DOHH2 (cell line): ENCODE measurements at regions not wholly inside any gene's neighbourhood (a gene's known extent, or its start where the extent isn't known, plus 50 kb on each side); places are given as distances from the start of the nearest gene placed in this dataset.

Experiments
- H3F3A ChIP-seq: fragments of 200-600 bp; sonication (generic), shearing (Covaris generic); 2 replicates; pipeline ENCODE4 v1.6.0; 2016; ENCODE audit warnings: antibody characterized with exemption, mild to moderate bottlenecking; ENCODE audit not compliant: control insufficient read depth, insufficient read depth
- H3K27ac ChIP-seq: fragments of 200-600 bp; sonication (generic); 2 replicates; pipeline ENCODE4 v1.5.1; 2014; ENCODE audit warnings: low read depth, mild to moderate bottlenecking, low read length, moderate library complexity
- H3K27me3 ChIP-seq: fragments of 200-600 bp; sonication (generic); 2 replicates; pipeline ENCODE4 v1.6.1; 2014; ENCODE audit warnings: mild to moderate bottlenecking, low read length, mixed read lengths; ENCODE audit not compliant: control insufficient read depth
- H3K36me3 ChIP-seq: fragments of 200-600 bp; sonication (generic); 2 replicates; pipeline ENCODE4 v1.6.1; 2014; ENCODE audit warnings: mild to moderate bottlenecking, low read length, moderate library complexity, mixed read lengths; ENCODE audit not compliant: control insufficient read depth
- H3K4me1 ChIP-seq: fragments of 200-600 bp; sonication (generic); 2 replicates; pipeline ENCODE4 v1.6.1; 2014; ENCODE audit warnings: mild to moderate bottlenecking, low read length, mixed read lengths; ENCODE audit not compliant: control insufficient read depth
- H3K4me2 ChIP-seq: fragments of 200-600 bp; sonication (generic); 2 replicates; pipeline ENCODE4 v1.6.0; 2014; ENCODE audit warnings: mild to moderate bottlenecking, low read length, moderate library complexity
- H3K4me3 ChIP-seq: fragments of 200-600 bp; sonication (generic); 2 replicates; pipeline ENCODE4 v1.5.1; 2014; ENCODE audit warnings: mild to moderate bottlenecking, low read length, mixed read lengths
- H3K79me2 ChIP-seq: fragments of 200-600 bp; sonication (generic); 2 replicates; pipeline ENCODE4 v1.6.1; 2014; ENCODE audit warnings: mild to moderate bottlenecking, low read length, mixed read lengths; ENCODE audit not compliant: control insufficient read depth
- H3K9me2 ChIP-seq: fragments of 200-600 bp; sonication (generic); replicated peaks from 2 replicates; pipeline ENCODE4 v1.6.1; 2014; ENCODE audit warnings: mild to moderate bottlenecking, low read length, mixed read lengths; ENCODE audit not compliant: control insufficient read depth
- H3K9me3 ChIP-seq: fragments of 200-600 bp; sonication (generic); 2 replicates; pipeline ENCODE4 v1.6.1; 2014; ENCODE audit warnings: antibody characterized with exemption, low read length, mixed read lengths; ENCODE audit not compliant: control insufficient read depth, insufficient read depth
- H4K20me1 ChIP-seq: fragments of 200-600 bp; sonication (generic); 2 replicates; pipeline ENCODE4 v1.6.0; 2014; ENCODE audit warnings: low read depth, mild to moderate bottlenecking, antibody characterized with exemption, low read length, moderate library complexity; ENCODE audit not compliant: control insufficient read depth, insufficient read depth
- EZH2phosphoT487 ChIP-seq: fragments of 200-600 bp; sonication (generic); IDR thresholded peaks from 2 replicates; pipeline ENCODE4 v1.6.1; 2017; ENCODE audit warnings: borderline replicate concordance, mild to moderate bottlenecking, antibody characterized with exemption, low read length, moderate library complexity, mixed read lengths
- TF ChIP-seq, protein P1 (sequence below): fragments of 200-600 bp; sonication (generic); IDR thresholded peaks from one replicate; pipeline ENCODE4 v1.5.1; 2014; ENCODE audit warnings: antibody characterized with exemption, mild to moderate bottlenecking, low read depth, low read length; ENCODE audit not compliant: poor library complexity, severe bottlenecking

DNA sequence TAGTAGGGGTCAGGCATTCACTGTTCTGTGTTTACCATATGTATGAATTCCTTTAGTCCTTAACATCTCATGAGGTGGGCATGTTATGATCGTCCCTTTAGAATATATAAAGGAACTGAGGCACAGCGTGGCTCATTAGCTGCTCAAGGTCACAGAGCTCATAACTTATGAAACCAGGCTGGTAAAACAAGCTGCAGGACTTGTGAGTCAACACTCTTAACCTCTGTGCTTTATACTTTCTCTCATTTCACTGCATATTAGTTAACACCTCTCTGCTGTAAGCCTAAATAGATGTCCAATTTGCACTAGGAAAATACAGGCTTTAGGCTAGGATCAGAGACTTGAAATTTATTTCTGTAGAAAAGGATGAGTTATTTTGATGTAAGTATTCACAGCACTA lies 180.3 kb upstream of the HDAC9 start:
- Histone ChIP-seq H4K20me1 (no peaks in the 10 kb centered on the region), H3K4me1 (no peaks in the 10 kb centered on the region), H3K9me2 (no peaks in the 10 kb centered on the region), H3K36me3 (no peaks in the 10 kb centered on the region), H3K4me2 (no peak overlapping the region), H3K27me3 (peaks cover 4% of the 10 kb centered on the region; the same call in 1 of the 2 replicates), H3K4me3 (no peak overlapping the region), H3K27ac (no peak overlapping the region), H3K9me3 (no peaks in the 10 kb centered on the region), H3F3A (no peaks in the 10 kb centered on the region), H3K79me2 (no peaks in the 10 kb centered on the region)
- TF ChIP-seq, protein P1, sequence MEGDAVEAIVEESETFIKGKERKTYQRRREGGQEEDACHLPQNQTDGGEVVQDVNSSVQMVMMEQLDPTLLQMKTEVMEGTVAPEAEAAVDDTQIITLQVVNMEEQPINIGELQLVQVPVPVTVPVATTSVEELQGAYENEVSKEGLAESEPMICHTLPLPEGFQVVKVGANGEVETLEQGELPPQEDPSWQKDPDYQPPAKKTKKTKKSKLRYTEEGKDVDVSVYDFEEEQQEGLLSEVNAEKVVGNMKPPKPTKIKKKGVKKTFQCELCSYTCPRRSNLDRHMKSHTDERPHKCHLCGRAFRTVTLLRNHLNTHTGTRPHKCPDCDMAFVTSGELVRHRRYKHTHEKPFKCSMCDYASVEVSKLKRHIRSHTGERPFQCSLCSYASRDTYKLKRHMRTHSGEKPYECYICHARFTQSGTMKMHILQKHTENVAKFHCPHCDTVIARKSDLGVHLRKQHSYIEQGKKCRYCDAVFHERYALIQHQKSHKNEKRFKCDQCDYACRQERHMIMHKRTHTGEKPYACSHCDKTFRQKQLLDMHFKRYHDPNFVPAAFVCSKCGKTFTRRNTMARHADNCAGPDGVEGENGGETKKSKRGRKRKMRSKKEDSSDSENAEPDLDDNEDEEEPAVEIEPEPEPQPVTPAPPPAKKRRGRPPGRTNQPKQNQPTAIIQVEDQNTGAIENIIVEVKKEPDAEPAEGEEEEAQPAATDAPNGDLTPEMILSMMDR, result no peak
- no peak for TF ChIP-seq EZH2phosphoT487

- no peaks in the 10 kb centered on the region for H3K9me2 ChIP-seq
- no peak overlapping the region for H3K4me3 ChIP-seq
- H3K4me2 ChIP-seq, result no peak overlapping the region
- H3K27me3 ChIP-seq, result peaks cover 4% of the 10 kb centered on the region; the same call in 1 of the 2 replicates
- no peaks in the 10 kb centered on the region for H3K9me3 ChIP-seq
- no peaks in the 10 kb centered on the region for H3K36me3 ChIP-seq
- H3K27ac ChIP-seq, result no peak overlapping the region
- no peaks in the 10 kb centered on the region for H3K4me1 ChIP-seq
- H4K20me1 ChIP-seq, result no peaks in the 10 kb centered on the region
- no peaks in the 10 kb centered on the region for H3F3A ChIP-seq
- no peaks in the 10 kb centered on the region for H3K79me2 ChIP-seq
- TF ChIP-seq, protein P1, result no peak
- no peak for TF ChIP-seq EZH2phosphoT487
Measured at GRCh38 chr7:18317941-18318340, 177.6 kb upstream of the HDAC9 start.

DNA sequence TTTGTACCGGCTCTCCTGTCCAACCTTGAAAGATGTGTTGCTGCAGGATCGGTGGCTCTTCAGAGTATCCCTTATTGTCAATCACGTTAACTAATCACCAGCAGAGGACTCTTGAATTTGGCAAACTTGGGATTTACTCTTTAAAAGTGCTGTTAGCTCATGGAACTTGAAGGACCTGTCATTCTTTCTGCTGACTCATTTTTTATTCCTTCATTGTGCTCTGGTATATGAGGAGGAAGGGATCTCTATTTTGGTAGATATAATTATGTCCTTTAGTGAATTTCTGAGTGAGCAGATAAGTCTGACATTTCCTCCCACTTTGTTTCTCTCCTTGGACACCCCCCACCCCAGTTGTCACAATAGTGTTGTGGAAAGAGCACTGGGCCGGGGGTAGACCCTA lies 175.1 kb upstream of the HDAC9 start:
- Histone ChIP-seq H3K27ac (no peak overlapping the region), H3K36me3 (no peaks in the 10 kb centered on the region), H3K9me2 (no peaks in the 10 kb centered on the region), H3K9me3 (no peaks in the 10 kb centered on the region), H3K79me2 (no peaks in the 10 kb centered on the region), H3K27me3 (peaks cover 4% of the 10 kb centered on the region; the same call in 1 of the 2 replicates), H3K4me2 (no peak overlapping the region), H4K20me1 (no peaks in the 10 kb centered on the region), H3K4me1 (no peaks in the 10 kb centered on the region), H3F3A (no peaks in the 10 kb centered on the region), H3K4me3 (no peak overlapping the region)
- TF ChIP-seq, protein P1, result no peak
- TF ChIP-seq EZH2phosphoT487, result no peak
